K562 (cell line): ENCODE measurements at regions not wholly inside any gene's neighbourhood (a gene's known extent, or its start where the extent isn't known, plus 50 kb on each side); places are given as distances from the start of the nearest gene placed in this dataset.

Experiments
- ATAC-seq: fragments of 200-7000 bp; cut with Tn5 transposase; 3 replicates; pipeline ENCODE4 v1.9.1; 2020; ENCODE audit warnings: moderate library complexity
- BruUV-seq: library from RNA; stranded (reverse); fragments of 400-500 nt; replicated peaks from 2 replicates; lab custom pipeline; 2021; lab: Mats Ljungman, UMichigan
- CTCF ChIA-PET: fragments of 300-600 bp; formaldehyde crosslinking; extraction: SDS; loops from one replicate; lab custom pipeline; 2021; ENCODE audit warnings: low intra/inter-chr PET ratio; lab: Yijun Ruan, JAX
- POLR2A ChIA-PET: fragments of 300-600, 350-650 bp; sonication (Branson Sonifier 250); formaldehyde crosslinking; extraction: SDS; loops from one replicate; lab custom pipeline; 2021; ENCODE audit warnings: antibody characterized with exemption, inconsistent platforms; lab: Yijun Ruan, JAX
- DNase-seq, 4 experiments: peaks; one replicate each; pipeline versions ENCODE4 v3.0.0 to v3.0.0-alpha.2; 2011 to 2018; ENCODE audit warnings: low spot score in 3 of 4, mixed read lengths in 3 of 4; ENCODE audit errors: extremely low read depth in 1 of 4
- FAIRE-seq: peaks from 2 replicates; lab custom pipeline; 2011; peaks lifted over from hg19 to GRCh38; lab: Jason Lieb, UNC
- H2AFZ ChIP-seq: 2 replicates; pipeline ENCODE4 v1.6.0; 2011; ENCODE audit warnings: low read depth, low read length, control low read depth, inconsistent platforms
- H3K27ac ChIP-seq: fragments of 200-600 bp; 3 replicates; pipeline ENCODE4 v1.8.0; 2011; ENCODE audit warnings: low read depth, mild to moderate bottlenecking, control low read depth, inconsistent platforms, low read length, moderate library complexity, mixed read lengths; ENCODE audit errors: extremely low read depth
- H3K27me3 ChIP-seq, 2 experiments: fragments of 300-600 bp in 1 of 2; 2 replicates in 1 of 2; 3 replicates in 1 of 2; pipeline versions ENCODE4 v1.6.0 to v1.8.0; 2011; ENCODE audit warnings: inconsistent platforms in 2 of 2, low read length in 2 of 2, mild to moderate bottlenecking in 1 of 2, mixed read lengths in 1 of 2, moderate library complexity in 1 of 2; ENCODE audit not compliant: control insufficient read depth in 2 of 2, insufficient read depth in 2 of 2
- H3K36me3 ChIP-seq: fragments of 300-600 bp; 3 replicates; pipeline ENCODE4 v1.8.0; 2011; ENCODE audit warnings: mild to moderate bottlenecking, low read length, inconsistent platforms; ENCODE audit not compliant: control insufficient read depth, insufficient read depth
- H3K4me1 ChIP-seq, 2 experiments: fragments of 200-600 bp in 1 of 2; replicated peaks in 1 of 2; 2 replicates in 1 of 2; 3 replicates in 1 of 2; pipeline versions ENCODE4 v1.5.1 to v1.8.0; 2011; ENCODE audit warnings: inconsistent platforms in 2 of 2, low read length in 2 of 2, mild to moderate bottlenecking in 1 of 2, mixed read lengths in 1 of 2, moderate library complexity in 1 of 2; ENCODE audit not compliant: control insufficient read depth in 2 of 2, insufficient read depth in 2 of 2
- H3K4me2 ChIP-seq: 2 replicates; pipeline ENCODE4 v1.6.1; 2011; ENCODE audit warnings: low read length, control low read depth, inconsistent platforms, mixed read lengths; ENCODE audit not compliant: insufficient read depth
- H3K4me3 ChIP-seq: fragments of 200-600 bp; sonication (generic), shearing (Covaris generic); 2 replicates; pipeline ENCODE4 v1.5.1; 2016; ENCODE audit warnings: control low read depth, inconsistent platforms
- H3K79me2 ChIP-seq: fragments of 200-600 bp; 3 replicates; pipeline ENCODE4 v1.8.0; 2011; ENCODE audit warnings: low read length, inconsistent platforms; ENCODE audit not compliant: control insufficient read depth, insufficient read depth
- H3K9ac ChIP-seq, 2 experiments: 2 replicates each; pipeline versions ENCODE4 v1.6.0 to v1.6.1; 2011; ENCODE audit warnings: low read depth in 2 of 2, low read length in 2 of 2, control low read depth in 1 of 2, inconsistent platforms in 1 of 2, mild to moderate bottlenecking in 1 of 2, mixed read lengths in 1 of 2; ENCODE audit not compliant: insufficient read depth in 1 of 2
- H3K9me1 ChIP-seq: one replicate; pipeline ENCODE4 v1.6.0; 2011; ENCODE audit warnings: inconsistent platforms, mild to moderate bottlenecking, low read length, moderate library complexity; ENCODE audit not compliant: control insufficient read depth, insufficient read depth
- H3K9me3 ChIP-seq: replicated peaks from 2 replicates; pipeline ENCODE4 v1.5.1; 2011; ENCODE audit warnings: low read depth, low read length, inconsistent platforms; ENCODE audit not compliant: control insufficient read depth, insufficient read depth
- H4K20me1 ChIP-seq: replicated peaks from 2 replicates; pipeline ENCODE4 v1.6.1; 2011; ENCODE audit warnings: low read length, inconsistent platforms, mixed read lengths; ENCODE audit not compliant: control insufficient read depth, insufficient read depth
- C11orf30 ChIP-seq: fragments of 450-650 bp; IDR thresholded peaks from 2 replicates; pipeline ENCODE4 v1.6.1; 2016; ENCODE audit warnings: low read depth, mild to moderate bottlenecking
- CBX5 ChIP-seq: IDR thresholded peaks from 2 replicates; pipeline ENCODE4 v1.6.1; 2014; ENCODE audit warnings: low read depth, borderline replicate concordance
- CCNT2 ChIP-seq: IDR thresholded peaks from 2 replicates; pipeline ENCODE4 v1.6.1; 2011; ENCODE audit warnings: borderline replicate concordance, low read depth, mild to moderate bottlenecking, moderate library complexity, mixed read lengths, low read length; ENCODE audit not compliant: insufficient read length; ENCODE audit errors: extremely low read depth
- CHD2 ChIP-seq: IDR thresholded peaks from 2 replicates; pipeline ENCODE4 v1.6.1; 2011; ENCODE audit warnings: low read depth, low read length
- DMBX1 ChIP-seq: fragments of 250-450 bp; sonication (Bioruptor Pico); IDR thresholded peaks from 2 replicates; pipeline ENCODE4 v1.8.0; 2022; ENCODE audit warnings: inconsistent platforms, mild to moderate bottlenecking, moderate library complexity, borderline replicate concordance
- ESRRA ChIP-seq: fragments of 450-650 bp; IDR thresholded peaks from 2 replicates; pipeline ENCODE4 v1.6.1; 2014; ENCODE audit warnings: low read depth, mild to moderate bottlenecking, moderate library complexity, borderline replicate concordance
- GTF2E2 ChIP-seq: fragments of 200-800 bp; sonication (Bioruptor generic); IDR thresholded peaks from 2 replicates; pipeline ENCODE4 v1.6.1; 2016; ENCODE audit warnings: missing genetic modification characterization, missing compliant biosample characterization
- HDAC3 ChIP-seq: fragments of 450-650 bp; IDR thresholded peaks from 2 replicates; pipeline ENCODE4 v1.6.1; 2018; ENCODE audit warnings: borderline replicate concordance, mild to moderate bottlenecking, moderate library complexity; ENCODE audit not compliant: partially characterized antibody
- KAT7 ChIP-seq: sonication (generic); formaldehyde crosslinking; IDR thresholded peaks from 2 replicates; pipeline ENCODE4 v1.8.0; 2022; ENCODE audit warnings: missing genetic modification reagents, mild to moderate bottlenecking, borderline replicate concordance
- NR1H2 ChIP-seq: sonication (generic); formaldehyde crosslinking; IDR thresholded peaks from 2 replicates; pipeline ENCODE4 v1.4.0; 2020; ENCODE audit warnings: mild to moderate bottlenecking, missing genetic modification reagents
- PBX2 ChIP-seq, 2 experiments: IDR thresholded peaks in 1 of 2; conservative IDR thresholded peaks in 1 of 2; 2 replicates each; pipeline ENCODE4 v1.6.1; 2016; ENCODE audit warnings: low read depth in 2 of 2, mild to moderate bottlenecking in 1 of 2, missing compliant biosample characterization in 1 of 2, missing genetic modification characterization in 1 of 2, moderate library complexity in 1 of 2
- RB1 ChIP-seq: fragments of 450-650 bp; IDR thresholded peaks from 2 replicates; pipeline ENCODE4 v1.6.1; 2017; ENCODE audit warnings: low read depth, mild to moderate bottlenecking
- RBFOX2 ChIP-seq: fragments of 200-400 bp; formaldehyde crosslinking; IDR thresholded peaks from 2 replicates; pipeline ENCODE4 v1.6.1; 2017; ENCODE audit warnings: low read depth, mild to moderate bottlenecking, low read length, moderate library complexity
- RCOR1 ChIP-seq, 2 experiments: IDR thresholded peaks; 2 replicates each; pipeline ENCODE4 v1.6.1; 2012; ENCODE audit warnings: low read depth in 2 of 2, low read length in 2 of 2, borderline replicate concordance in 1 of 2, improper control_type of control experiment in 1 of 2
- SLC30A9 ChIP-seq: fragments of 250-450 bp; sonication (Bioruptor Pico); IDR thresholded peaks from 2 replicates; pipeline ENCODE4 v1.8.0; 2022; ENCODE audit warnings: mild to moderate bottlenecking, moderate library complexity
- SREBF1 ChIP-seq: fragments of 150-350 bp; IDR thresholded peaks from 2 replicates; pipeline ENCODE4 v1.6.1; 2014; ENCODE audit warnings: antibody characterized with exemption, low read depth, low read length, borderline replicate concordance
- SRSF7 ChIP-seq: fragments of 200-400 bp; formaldehyde crosslinking; optimal IDR thresholded peaks from 2 replicates; pipeline ENCODE3; 2017; ENCODE audit warnings: mild to moderate bottlenecking, low read depth, low read length
- ZNF584 ChIP-seq: fragments of 200-800 bp; sonication (Bioruptor generic); IDR thresholded peaks from 2 replicates; pipeline ENCODE4 v1.6.1; 2016; ENCODE audit warnings: low read depth, mild to moderate bottlenecking, missing genetic modification characterization, missing compliant biosample characterization
- ZNF668 ChIP-seq: fragments of 250-450 bp; sonication (Bioruptor Pico); IDR thresholded peaks from 2 replicates; pipeline ENCODE4 v1.8.0; 2022; ENCODE audit warnings: mild to moderate bottlenecking, inconsistent platforms
- WGBS: fragments of 100-300 bp; shearing (Covaris generic); methylation state at CpG from one replicate; pipeline ENCODE4 v1.1.6; 2016; ENCODE audit warnings: low coverage, mixed read lengths; ENCODE audit not compliant: insufficient coverage; ENCODE audit errors: missing lambda C conversion rate; 5-methylcytosine and 5-hydroxymethylcytosine counted together
- in situ Hi-C: fragments of 300-500 bp; cut with MboI; formaldehyde crosslinking; loops from 4 replicates; pipeline ENCODE4 v1.15.0; 2018; ENCODE audit warnings: inconsistent platforms, mixed read lengths
- intact Hi-C: fragments of 100-400 bp; cut with micrococcal nuclease; formaldehyde crosslinking; loops from 2 replicates; pipeline ENCODE4 v1.14.2; 2022

GRCh38 chr13:61722119-61722518, 306.5 kb upstream of the PCDH20 start (continued):
- TF ChIP-seq NR1H2 (CRISPR knock-in tag) (no peak), HDAC3 (no peak), RB1 (no peak)

- no TSS peak for BruUV-seq
- TF ChIP-seq SREBF1 (no peak), SRSF7 (no peak), ESRRA (no peak), GTF2E2 (tag) (no peak), ZNF668 (CRISPR knock-in tag) (no peak), CHD2 (no peak), SLC30A9 (CRISPR knock-in tag) (no peak), CCNT2 (no peak), RCOR1 (IDR thresholded peaks at IDR 0.05; ENCODE audit: borderline replicate concordance in 1 of 2, low read depth in 2 of 2, low read length in 2 of 2) (no peak), C11orf30 (no peak), ZNF584 (CRISPR knock-in tag) (no peak), PBX2 (CRISPR knock-in tag; IDR thresholded peaks at IDR 0.05; ENCODE audit: low read depth) (no peak), PBX2 (tag; conservative IDR thresholded peaks at IDR 0.05; ENCODE audit: low read depth) (no peak), DMBX1 (CRISPR knock-in tag) (no peak), RBFOX2 (no peak), CBX5 (no peak), KAT7 (no peak)
- TF ChIP-seq, all 486 proteins: peak for 0
- no peak overlapping the region for H3K4me3 ChIP-seq
Measured at GRCh38 chr13:61712621-61713020, 297.0 kb upstream of the PCDH20 start.

More at GRCh38 chr13:61712621-61713020, 297.0 kb upstream of the PCDH20 start:
- Histone ChIP-seq H3K27me3 (no peaks in the 10 kb centered on the region), H3K4me2 (no peak overlapping the region), H3K79me2 (no peaks in the 10 kb centered on the region), H3K9ac (no peak overlapping the region), H3K36me3 (no peaks in the 10 kb centered on the region), H3K4me1 (no peaks in the 10 kb centered on the region), H2AFZ (no peak overlapping the region), H4K20me1 (no peaks in the 10 kb centered on the region), H3K9me3 (no peaks in the 10 kb centered on the region), H3K27ac (no peak overlapping the region), H3K9me1 (no peaks in the 10 kb centered on the region)
- POLR2A ChIA-PET: no interaction called here
- DNase-seq (no peak), ATAC-seq (no peak), FAIRE-seq (no peak)
- intact Hi-C loops (no loop called here), in situ Hi-C loops (no loop called here)
- 0% methylated on average over 1 of the region's 1 CpG for WGBS
- CTCF ChIA-PET: no interaction called here
